NB4 (cell line): ENCODE measurements at regions not wholly inside any gene's neighbourhood (a gene's known extent, or its start where the extent isn't known, plus 50 kb on each side); places are given as distances from the start of the nearest gene placed in this dataset.

ENCODE experiments used
- DNase-seq: peaks from one replicate; pipeline ENCODE4 v3.0.0; 2010; ENCODE audit warnings: low read depth
- H3K4me3 ChIP-seq: one replicate; pipeline ENCODE4 v1.5.1; 2011; ENCODE audit warnings: mild to moderate bottlenecking, low read depth, low read length, moderate library complexity
- CTCF ChIP-seq: IDR thresholded peaks from one replicate; pipeline ENCODE4 v1.5.1; 2012; ENCODE audit warnings: low read depth, low read length
- MAX ChIP-seq: IDR thresholded peaks from 2 replicates; pipeline ENCODE4 v1.6.1; 2011; ENCODE audit warnings: low read depth, low read length
- MYC ChIP-seq: IDR thresholded peaks from 2 replicates; pipeline ENCODE4 v1.6.1; 2011; ENCODE audit warnings: low read depth, low read length
- POLR2A ChIP-seq: IDR thresholded peaks from 2 replicates; pipeline ENCODE4 v1.6.1; 2011; ENCODE audit warnings: mild to moderate bottlenecking; ENCODE audit not compliant: insufficient read length; ENCODE audit errors: extremely low read depth

GRCh38 chr17:71727723-71728122, 393.1 kb upstream of the SOX9 start:
- TF ChIP-seq MAX (no peak), CTCF (no peak), MYC (no peak), POLR2A (no peak)
- no peak for DNase-seq
- no peak overlapping the region for H3K4me3 ChIP-seq

- DNase-seq, result no peak
- no peak overlapping the region for H3K4me3 ChIP-seq
- no peak for TF ChIP-seq CTCF
- no peak for TF ChIP-seq MYC
- TF ChIP-seq MAX, result no peak
- TF ChIP-seq POLR2A, result no peak
Measured at GRCh38 chr17:71730871-71731270, 389.9 kb upstream of the SOX9 start.

GRCh38 chr17:71735893-71736292, 384.9 kb upstream of the SOX9 start:
- TF ChIP-seq CTCF (no peak), MAX (no peak), POLR2A (no peak), MYC (no peak)
- H3K4me3 ChIP-seq, result no peak overlapping the region
- DNase-seq, result no peak

GRCh38 chr17:71740866-71741265, 380.0 kb upstream of the SOX9 start:
- no peak for DNase-seq
- no peak overlapping the region for H3K4me3 ChIP-seq
- TF ChIP-seq MAX (no peak), MYC (no peak), CTCF (no peak), POLR2A (no peak)

- DNase-seq, result no peak
- no peak for TF ChIP-seq POLR2A
- no peak for TF ChIP-seq MAX
- TF ChIP-seq CTCF, result no peak
- no peak for TF ChIP-seq MYC
- no peak overlapping the region for H3K4me3 ChIP-seq
Measured at GRCh38 chr17:71741836-71742235, 379.0 kb upstream of the SOX9 start.

- DNase-seq, result no peak
- TF ChIP-seq MAX (no peak), MYC (no peak), CTCF (no peak), POLR2A (no peak)
- H3K4me3 ChIP-seq, result no peak overlapping the region
Measured at GRCh38 chr17:71748872-71749271, 371.9 kb upstream of the SOX9 start.
